Ascending aorta (tissue), 2 donors: ENCODE measurements at regions not wholly inside any gene's neighbourhood (a gene's known extent, or its start where the extent isn't known, plus 50 kb on each side); places are given as distances from the start of the nearest gene placed in this dataset.

Experiments used
- DNase-seq, 2 donors: peaks; one replicate each; pipeline ENCODE4 v3.0.0-alpha.2; 2019; ENCODE audit warnings: low spot score in 2 of 2
- H3K27ac ChIP-seq, 2 donors: fragments of 200-600 bp; sonication (generic); one replicate each; pipeline ENCODE4 v1.5.1; 2016 to 2017; ENCODE audit warnings: mild to moderate bottlenecking in 1 of 2
- H3K27me3 ChIP-seq: fragments of 200-600 bp; sonication (generic); one replicate; pipeline ENCODE4 v1.5.1; 2017
- H3K36me3 ChIP-seq, 2 donors: fragments of 200-600 bp; sonication (generic); one replicate each; pipeline ENCODE4 v1.5.1; 2016
- H3K4me1 ChIP-seq, 2 donors: fragments of 200-600 bp; sonication (generic); one replicate each; pipeline ENCODE4 v1.5.1; 2016 to 2017; ENCODE audit warnings: mild to moderate bottlenecking in 1 of 2
- H3K4me3 ChIP-seq, 2 donors: fragments of 200-600 bp; sonication (generic); one replicate each; pipeline ENCODE4 v1.5.1; 2016 to 2017; ENCODE audit warnings: mild to moderate bottlenecking in 1 of 2
- H3K9me3 ChIP-seq, 2 donors: fragments of 200-600 bp; sonication (generic); one replicate each; pipeline ENCODE4 v1.5.1; 2016
- CTCF ChIP-seq, 3 experiments: fragments of 200-600 bp in 2 of 3; fragments of 450-650 bp in 1 of 3; sonication (generic) in 2 of 3; IDR thresholded peaks; one replicate each; pipeline ENCODE4 v1.5.1; 2016 to 2019; ENCODE audit warnings: antibody characterized with exemption in 3 of 3, mild to moderate bottlenecking in 1 of 3, moderate library complexity in 1 of 3
- intact Hi-C: fragments of 100-400 bp; cut with DNase I; formaldehyde crosslinking; loops from one replicate; pipeline ENCODE4 v1.15.1; 2023

DNA sequence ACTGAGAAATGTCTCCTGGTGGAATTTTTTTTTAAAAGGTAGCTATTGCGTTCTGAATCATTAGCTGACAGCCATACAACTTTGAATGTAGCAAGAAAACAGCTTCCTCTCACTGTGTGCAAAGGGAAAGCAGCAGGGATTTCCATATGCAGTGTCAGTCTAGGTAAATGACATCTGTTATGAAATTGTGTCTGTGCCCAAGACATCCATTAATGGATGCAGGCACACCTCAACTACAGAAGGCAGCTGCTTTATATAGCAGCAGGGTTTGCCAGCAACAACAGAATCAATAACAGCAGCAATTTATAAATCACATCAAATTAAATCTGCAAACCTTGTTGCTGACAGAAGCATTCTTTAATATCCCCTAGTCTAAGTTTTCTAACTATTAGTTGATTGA lies 745.3 kb upstream of the RAG2 start:
- H3K36me3 ChIP-seq: no peaks in the 10 kb centered on the region
- H3K9me3 ChIP-seq: no peaks in the 10 kb centered on the region
- intact Hi-C loops: no loop called here
- H3K27me3 ChIP-seq: no peaks in the 10 kb centered on the region
- H3K27ac ChIP-seq: no peak overlapping the region
- TF ChIP-seq CTCF (IDR thresholded peaks at IDR 0.05): no peak
- no peak overlapping the region for H3K4me3 ChIP-seq
- no peak for DNase-seq
- no peaks in the 10 kb centered on the region for H3K4me1 ChIP-seq

- no peaks in the 10 kb centered on the region for H3K4me1 ChIP-seq
- TF ChIP-seq CTCF (IDR thresholded peaks at IDR 0.05): no peak
- H3K4me3 ChIP-seq: no peak overlapping the region
- no peaks in the 10 kb centered on the region for H3K9me3 ChIP-seq
- DNase-seq: no peak
- H3K36me3 ChIP-seq: no peaks in the 10 kb centered on the region
- intact Hi-C loops: no loop called here
- H3K27me3 ChIP-seq: no peaks in the 10 kb centered on the region
- H3K27ac ChIP-seq: no peak overlapping the region
These were observed 738.4 kb upstream of the RAG2 start for GRCh38 chr11:37336401-37336800.

GRCh38 chr11:37333345-37333744 lies 735.3 kb upstream of the RAG2 start:
- intact Hi-C loops: no loop called here
- no peak for TF ChIP-seq CTCF (IDR thresholded peaks at IDR 0.05)
- no peak for DNase-seq

GRCh38 chr11:37323843-37324242 lies 725.8 kb upstream of the RAG2 start:
- no peak for DNase-seq
- no peaks in the 10 kb centered on the region for H3K9me3 ChIP-seq
- no peak overlapping the region for H3K27ac ChIP-seq
- intact Hi-C loops: no loop called here
- no peaks in the 10 kb centered on the region for H3K4me1 ChIP-seq
- no peaks in the 10 kb centered on the region for H3K36me3 ChIP-seq
- TF ChIP-seq CTCF (IDR thresholded peaks at IDR 0.05): no peak
- H3K4me3 ChIP-seq: no peak overlapping the region
- H3K27me3 ChIP-seq: no peaks in the 10 kb centered on the region

More at GRCh38 chr11:37333345-37333744, 735.3 kb upstream of the RAG2 start:
- Histone ChIP-seq H3K27ac (no peak overlapping the region), H3K27me3 (no peaks in the 10 kb centered on the region), H3K36me3 (no peaks in the 10 kb centered on the region), H3K4me3 (no peak overlapping the region), H3K4me1 (no peaks in the 10 kb centered on the region), H3K9me3 (no peaks in the 10 kb centered on the region)

DNA sequence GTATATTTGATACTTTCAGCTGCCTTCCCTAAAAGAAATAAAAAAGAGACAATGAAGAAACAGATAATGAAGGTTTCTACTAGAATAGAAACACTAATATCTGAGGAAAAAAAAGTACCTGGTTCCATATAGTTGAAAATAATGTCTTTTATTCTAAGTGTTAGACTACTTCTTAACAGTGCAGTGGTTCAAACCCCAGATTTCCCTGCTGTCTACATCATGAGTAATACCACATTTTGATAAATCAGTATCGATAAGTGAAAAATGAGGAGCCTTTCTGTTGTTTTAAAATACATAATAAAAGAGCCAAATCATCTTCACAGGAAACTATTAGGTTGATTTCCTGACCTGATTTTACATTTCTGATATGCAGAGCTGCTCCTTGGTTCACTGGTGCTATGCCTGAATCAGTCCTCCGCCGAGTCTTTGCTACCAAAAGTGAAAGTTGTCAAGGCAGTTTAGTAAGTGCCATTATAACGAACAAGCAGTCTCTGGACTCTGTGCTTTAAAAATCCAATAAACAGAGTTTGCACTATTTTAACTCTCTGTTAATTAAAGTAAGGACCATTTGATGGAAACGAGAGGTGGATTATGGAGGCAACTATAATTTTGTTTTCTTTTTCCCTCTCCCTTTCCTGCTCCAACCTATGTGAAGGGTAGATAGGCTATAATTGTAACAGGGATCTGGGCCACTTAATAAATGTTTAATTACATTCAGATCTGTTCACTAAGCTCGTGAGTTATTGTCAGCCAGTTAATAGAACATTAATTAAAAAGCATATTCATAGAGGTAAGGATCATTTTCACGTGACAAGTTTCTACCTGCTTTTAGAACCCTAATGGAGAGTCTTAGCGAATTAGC lies 724.5 kb upstream of the RAG2 start:
- Histone ChIP-seq H3K4me3 (no peak overlapping the region), H3K4me1 (no peaks in the 10 kb centered on the region), H3K36me3 (no peaks in the 10 kb centered on the region), H3K27ac (no peak overlapping the region), H3K27me3 (no peaks in the 10 kb centered on the region), H3K9me3 (no peaks in the 10 kb centered on the region)
- intact Hi-C loops: no loop called here
- DNase-seq: no peak
- no peak for TF ChIP-seq CTCF (IDR thresholded peaks at IDR 0.05)
